GM18520 (cell line): ENCODE measurements at regions not wholly inside any gene's neighbourhood (a gene's known extent, or its start where the extent isn't known, plus 50 kb on each side); places are given as distances from the start of the nearest gene placed in this dataset.

Experiments
- ATAC-seq: cut with Tn5 transposase; IDR thresholded peaks from one replicate; pipeline ENCODE4 v1.9.1; 2021; ENCODE audit not compliant: unreplicated experiment

DNA sequence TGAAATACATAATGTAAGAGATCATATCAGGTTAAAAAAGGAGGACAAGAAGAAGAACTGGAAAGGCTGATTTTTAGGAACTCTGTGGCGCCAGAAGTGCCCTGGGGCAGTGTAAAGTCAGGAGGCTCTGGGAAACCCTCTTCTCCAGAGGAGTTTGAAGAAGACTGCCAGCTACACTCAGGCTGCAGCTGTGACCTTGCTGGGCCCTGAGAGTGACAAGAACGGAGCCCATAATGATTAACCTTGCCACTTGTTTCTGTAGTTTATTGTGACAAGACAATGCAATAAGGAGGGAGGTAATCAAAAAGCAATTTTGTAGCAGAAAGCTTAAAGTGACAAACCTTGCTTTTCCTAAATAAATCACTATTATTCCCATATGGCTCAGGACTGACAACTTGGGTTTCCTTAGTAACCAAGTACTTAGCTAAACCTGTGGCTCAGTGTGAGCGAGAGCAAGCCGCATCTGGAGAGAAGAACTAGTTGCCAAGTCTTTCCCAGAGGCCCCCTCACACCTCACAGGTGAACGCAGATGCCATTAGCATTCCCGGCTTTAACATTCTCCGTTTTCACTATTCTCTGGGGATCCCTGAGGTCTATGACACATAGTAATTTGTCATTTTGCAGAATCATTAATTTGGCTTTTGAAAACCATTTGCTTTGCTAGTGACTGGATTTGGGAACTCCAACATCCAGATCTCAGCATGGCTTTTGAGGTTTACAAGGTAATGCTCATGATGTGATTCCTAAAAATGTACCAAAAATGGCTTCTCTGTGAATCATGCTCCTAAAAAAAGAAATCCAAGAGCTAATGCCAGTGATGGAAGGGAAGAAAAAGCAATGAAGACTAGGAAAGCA, 115.9 kb downstream of the OMA1 start:
- no peak for ATAC-seq

DNA sequence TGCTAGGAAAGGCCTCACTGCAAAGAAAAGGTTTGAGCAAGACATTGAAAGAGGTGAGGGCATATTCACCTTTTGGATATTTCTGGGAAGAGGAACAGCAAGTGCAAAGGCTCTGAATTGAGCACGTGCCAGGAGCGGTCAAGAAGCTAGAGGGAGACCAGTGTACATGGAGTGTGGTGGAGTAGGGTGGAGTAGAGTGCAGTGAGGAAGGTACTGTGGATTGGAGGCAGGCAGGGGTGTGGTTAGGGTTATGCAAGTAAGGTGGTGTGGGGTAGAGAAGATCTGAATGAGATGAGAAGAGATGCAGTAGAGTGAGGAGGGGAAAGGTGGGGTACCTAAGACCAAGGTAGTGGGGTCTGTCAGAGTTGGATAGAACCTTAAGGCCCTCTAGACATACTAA, 119.6 kb downstream of the OMA1 start:
- no peak for ATAC-seq

DNA sequence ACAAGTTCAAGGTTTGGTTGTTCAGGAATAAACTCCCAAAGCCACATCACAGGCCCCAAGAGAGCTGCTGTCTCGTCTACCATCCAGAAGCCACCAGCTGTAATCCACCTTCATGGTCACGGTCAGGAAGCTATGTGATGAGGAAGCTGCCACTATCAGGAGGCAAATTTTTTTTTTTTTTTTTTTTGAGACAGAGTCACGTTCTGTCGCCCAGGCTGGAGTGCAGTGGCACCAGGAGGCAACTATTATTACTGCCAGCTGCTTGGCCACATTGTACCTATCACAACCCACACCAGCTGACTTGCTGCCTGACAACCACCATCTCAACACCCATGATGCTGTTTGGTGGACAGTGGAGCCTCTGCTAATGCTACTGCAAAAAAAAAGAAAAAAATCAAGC, 124.1 kb downstream of the OMA1 start:
- no peak for ATAC-seq

DNA sequence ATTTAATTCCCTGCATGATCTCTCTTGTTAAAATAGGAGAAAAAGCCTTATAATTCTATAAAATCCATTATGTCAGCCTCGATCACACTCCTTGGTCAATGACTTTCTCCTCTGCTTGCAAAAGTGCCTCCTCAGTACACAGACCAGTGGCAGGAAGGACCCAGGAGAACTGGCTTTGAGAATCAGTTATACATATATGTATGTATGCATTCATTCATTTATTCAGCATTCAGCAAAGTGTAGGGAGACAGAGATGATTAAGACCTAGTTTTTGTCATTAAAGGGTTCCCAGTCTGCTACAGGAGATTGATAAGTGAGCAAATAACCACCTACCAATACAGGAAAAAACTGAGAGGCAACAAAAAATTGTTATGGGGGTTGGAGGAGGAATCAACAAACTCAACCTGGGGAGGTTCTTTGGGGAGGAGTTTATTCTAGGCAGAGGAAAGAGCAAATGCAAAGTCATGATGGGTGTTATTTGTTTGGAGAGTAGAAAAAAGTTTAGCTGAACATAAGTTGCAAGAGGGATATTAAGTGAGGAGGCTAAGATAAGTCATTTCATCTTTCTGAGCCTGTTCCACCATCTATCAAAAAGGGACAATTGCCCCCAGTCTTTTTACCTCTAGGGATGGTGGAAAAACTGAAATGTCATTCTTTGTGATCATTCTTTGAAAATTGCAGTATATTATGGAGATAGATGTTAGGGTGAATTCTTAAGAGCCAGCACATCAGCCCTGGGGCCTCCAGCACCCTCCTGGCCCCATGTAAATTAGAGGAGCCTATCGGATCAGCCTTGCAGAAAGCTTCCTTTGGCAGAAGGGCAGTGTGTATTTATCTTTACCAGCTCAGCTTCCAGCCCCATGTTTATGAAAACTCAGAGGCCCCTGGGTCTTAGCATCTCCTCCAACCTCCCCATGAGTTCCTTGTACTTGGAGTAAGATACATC, 128.0 kb downstream of the OMA1 start:
- no peak for ATAC-seq

DNA sequence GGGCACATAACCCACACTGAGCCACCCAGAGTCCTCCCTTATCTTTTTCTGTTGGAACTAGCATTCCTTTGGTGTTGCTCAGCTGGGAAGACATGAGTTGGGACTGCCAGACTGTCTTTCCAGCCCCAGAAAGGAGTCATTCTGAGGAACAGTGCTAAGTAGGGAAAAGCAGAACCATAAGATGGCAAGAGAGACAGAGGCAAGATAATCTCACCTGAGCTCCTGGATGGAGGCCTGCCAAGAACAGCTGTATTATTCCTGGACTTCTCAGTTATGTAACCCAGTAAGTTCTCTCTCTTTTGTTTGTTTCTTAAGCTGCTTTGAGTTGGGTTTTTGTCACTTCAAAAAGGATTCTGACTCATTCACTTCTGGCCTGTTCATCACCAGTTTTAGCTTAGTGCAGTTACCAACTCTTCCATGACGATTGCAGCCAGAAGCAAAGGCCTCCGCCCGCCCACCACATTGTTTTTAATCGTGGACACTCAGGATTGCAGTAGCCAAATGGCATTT, 134.4 kb downstream of the OMA1 start:
- no peak for ATAC-seq

DNA sequence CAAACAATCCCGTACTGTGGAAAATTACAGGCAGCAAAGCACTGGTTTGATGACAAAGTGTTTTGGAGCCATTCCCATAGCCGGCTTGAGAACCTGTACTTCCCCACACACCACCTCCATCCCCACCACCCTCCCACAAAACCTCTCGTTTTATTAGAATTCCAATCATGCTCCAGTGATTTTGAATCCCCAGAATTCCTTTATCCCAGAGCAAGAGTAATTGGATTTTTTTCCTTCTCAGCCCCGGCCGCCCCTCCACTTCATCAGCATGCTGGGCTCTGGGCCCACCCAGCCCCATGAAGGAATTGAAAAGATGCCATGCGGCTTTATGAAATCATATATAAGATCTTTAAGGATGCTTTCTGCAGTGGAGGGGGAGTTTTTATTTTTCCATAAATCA, 136.6 kb downstream of the OMA1 start:
- ATAC-seq = no peak

DNA sequence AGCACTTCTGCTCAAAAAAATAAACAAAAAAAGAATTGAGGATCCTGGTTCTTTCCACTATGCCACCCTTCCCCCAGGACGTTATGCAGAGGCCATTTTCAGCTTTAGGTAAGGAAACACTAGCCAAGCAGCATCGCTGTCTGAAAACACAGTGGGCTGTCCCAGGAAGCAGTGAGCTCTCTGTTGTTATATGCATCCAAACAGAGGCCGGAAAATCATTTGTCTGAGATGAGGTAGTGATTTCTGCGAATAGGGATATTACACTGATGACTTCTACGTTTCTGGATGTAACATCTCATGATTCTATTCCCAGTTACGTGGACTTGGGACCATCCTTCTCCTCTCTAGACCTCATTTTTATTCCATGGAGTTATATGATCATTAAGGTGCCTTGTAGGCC, 137.2 kb downstream of the OMA1 start:
- no peak for ATAC-seq

DNA sequence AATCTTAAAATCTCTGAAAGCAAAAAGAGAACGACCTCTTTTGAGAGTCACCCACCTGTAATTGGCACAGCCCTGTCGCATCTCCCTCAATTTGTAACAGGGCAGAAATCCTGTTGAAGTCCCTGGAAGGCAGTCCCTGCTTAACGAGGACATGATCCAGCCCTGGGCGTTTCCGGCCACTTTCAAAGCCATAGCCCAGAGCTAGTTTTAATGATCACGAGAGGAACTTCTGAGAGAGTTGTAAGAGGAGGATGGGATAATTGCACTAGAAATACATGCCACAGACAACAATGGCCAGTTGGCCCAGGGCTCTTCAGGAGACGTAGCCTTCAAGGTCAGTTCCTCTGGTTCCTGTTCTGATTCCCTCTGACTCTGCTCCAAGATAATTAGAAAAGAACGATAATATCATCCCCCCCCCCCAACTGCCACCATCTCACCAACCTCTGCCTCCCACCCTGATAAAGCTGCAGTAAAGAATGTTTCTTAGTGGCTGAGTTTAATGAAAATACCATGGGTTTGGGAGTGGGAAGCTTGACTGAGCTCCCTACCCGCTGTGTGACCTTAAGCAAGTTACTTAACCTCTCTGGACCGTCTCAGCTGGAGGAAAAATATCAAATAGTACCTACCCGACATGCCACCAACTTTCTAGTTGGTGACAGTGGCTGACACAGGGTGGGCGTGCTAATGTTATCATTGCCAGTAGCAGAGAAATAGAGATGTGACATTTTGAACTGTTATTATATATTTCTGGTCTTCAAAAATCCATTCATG, 140.0 kb downstream of the OMA1 start:
- no peak for ATAC-seq

DNA sequence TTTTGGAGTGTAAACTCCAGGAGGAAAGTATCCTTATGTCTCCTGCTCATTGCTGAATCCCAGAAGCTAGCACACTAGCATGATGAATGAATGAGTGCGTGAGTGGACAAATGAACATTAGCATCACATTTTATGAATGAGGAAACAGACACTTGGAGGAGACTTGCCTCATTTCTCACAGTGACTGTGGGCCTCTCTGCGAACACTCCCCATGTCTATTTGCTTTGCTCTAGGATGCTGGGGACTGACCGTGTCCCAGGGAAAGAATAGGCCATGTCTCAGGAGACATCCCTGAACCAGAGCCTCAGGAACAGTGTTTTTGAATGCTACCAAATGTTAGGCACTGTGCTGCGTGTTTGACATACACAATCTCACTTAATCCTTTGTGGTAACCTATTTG, 140.9 kb downstream of the OMA1 start:
- no peak for ATAC-seq

DNA sequence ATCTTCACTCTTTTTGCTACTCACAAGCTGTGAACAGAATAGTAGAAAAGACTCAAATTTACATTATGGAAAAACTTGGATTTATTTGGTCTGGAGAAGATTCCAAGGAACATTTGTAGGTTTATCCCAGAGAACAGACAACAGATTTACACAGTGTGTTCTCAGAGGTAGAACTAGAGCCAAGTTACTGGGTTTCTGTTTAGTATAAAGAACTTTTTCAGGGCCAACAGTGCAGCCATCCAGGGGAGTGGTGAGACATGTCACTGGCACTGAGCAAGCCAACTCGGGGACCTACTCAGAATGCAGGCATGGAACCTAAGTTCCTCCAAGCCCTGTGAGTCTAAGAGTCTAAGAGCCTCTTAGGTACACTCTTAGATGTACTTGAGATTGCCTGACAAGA, 142.6 kb downstream of the OMA1 start:
- no peak for ATAC-seq

DNA sequence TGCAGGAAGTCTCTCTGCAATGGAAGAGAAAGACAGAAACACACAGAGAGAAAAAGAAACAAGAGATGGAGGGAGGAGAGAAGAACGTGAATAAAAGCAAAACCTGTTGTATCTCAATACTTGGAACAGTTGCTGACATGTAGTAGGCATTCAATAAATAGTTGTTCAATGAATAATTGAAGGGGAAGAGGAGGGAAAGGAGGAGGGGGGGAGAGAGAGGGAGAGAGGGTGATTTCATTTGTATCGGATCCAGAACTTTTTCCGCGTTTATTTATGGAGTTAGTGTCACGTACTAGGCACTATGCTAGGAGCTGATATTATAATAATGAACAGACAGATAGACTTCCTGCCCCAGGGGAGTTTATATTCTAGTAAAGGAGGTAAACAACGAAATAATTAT, 144.1 kb downstream of the OMA1 start:
- ATAC-seq = no peak

DNA sequence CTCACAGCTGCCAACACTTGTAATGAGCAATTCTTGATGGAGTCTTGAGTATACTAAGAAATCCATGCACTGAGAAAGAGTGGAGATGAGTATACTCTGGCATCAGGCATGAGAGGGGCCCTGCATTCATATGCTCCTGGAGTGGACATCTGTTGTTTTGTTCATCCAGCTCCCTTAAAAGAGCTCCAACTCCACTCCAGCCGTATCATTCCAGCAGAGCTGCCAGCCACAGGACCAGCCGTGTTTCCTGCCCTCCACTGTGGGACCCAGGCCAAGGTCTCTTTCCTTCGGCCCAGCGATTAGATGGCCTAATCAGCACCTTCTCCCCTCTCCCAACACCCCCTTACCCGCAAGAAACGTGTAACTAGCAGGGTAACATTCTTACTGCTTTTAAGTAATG, 144.5 kb downstream of the OMA1 start:
- ATAC-seq = no peak

DNA sequence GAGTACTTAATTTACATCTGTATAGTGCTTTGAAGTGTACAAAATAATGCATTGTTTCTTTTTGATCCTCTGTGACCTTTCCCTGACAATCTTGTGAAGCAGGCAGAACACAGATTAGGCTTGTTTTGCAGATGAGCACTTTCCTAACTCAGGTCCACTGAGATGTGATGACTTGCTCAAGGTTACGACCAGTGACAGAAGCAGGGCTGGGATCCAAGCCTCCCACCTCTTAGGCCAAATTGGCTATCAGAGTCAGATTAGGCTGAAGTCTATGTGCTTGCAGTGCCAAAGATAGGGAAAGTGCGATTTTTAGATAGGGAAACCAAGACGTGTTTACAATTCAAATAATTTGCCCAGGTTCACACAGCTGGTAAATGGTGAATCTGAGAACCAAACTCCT, 147.3 kb downstream of the OMA1 start:
- no peak for ATAC-seq

DNA sequence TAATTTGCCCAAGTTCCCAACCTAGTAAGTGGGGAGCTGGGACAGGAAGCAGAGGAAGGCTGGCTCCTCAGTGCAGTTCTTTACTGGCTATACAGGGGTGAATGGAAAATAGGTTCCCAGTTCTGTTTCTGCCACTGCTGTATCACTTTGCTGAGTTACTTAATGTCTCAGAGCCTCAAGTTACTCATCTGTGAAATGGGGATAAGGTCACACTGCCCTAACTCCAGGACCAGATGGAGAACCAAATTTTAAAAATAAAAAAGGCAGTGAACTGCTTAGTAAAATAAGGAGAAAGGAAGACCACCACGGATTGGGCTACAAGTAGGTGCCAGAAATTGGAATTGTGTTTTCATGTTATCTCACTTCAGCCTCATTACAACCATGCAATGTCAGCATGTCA, 147.8 kb downstream of the OMA1 start:
- no peak for ATAC-seq

DNA sequence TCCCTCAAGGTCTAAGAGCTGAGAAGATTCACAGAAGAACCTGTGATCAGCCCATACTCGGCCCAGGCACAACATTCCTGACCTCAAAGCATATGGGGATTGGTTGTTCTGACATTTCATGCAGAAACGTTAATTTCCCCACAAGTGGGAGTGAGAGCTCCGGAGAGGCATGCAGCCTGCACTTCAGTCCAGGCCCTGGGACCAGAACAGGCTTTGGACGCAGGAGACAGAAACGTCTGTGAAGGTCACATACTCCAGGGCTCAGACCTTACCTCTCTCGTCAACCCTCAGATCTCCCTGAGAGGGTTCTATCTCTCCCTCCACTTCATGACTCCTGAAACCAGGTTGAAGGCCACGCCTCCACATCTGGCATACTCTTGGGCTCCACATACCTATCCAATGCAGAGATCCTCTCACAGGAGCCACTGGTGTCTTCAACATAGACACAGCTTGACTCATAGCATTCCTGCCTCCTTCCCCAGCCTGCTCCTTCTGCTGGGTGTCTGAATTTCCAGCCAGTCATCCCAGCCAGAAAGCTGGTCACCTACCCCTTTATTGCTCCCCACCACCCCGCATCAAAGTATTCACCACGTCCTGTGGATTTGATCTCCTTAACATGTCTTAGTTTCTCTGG, 149.2 kb downstream of the OMA1 start:
- no peak for ATAC-seq

DNA sequence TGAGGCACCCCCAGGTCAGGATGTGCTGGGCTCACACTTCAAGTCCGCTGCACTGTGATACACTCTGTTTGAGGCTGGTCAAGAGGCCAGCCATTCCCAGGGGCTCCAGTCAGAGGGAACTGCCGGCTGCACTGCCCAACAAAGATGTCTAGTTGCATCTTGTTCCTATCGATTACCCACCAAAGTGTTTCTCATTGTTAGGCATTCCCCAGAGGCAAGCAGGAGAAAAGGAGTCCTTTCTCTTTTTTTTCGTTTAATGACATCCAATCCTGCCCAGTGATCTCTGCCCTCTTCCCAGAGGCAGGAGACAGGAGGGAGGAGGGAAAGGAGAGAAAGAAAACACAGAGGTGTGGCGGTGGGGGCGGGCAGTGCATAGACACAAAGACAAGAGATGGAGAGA, 150.4 kb downstream of the OMA1 start:
- ATAC-seq = no peak

DNA sequence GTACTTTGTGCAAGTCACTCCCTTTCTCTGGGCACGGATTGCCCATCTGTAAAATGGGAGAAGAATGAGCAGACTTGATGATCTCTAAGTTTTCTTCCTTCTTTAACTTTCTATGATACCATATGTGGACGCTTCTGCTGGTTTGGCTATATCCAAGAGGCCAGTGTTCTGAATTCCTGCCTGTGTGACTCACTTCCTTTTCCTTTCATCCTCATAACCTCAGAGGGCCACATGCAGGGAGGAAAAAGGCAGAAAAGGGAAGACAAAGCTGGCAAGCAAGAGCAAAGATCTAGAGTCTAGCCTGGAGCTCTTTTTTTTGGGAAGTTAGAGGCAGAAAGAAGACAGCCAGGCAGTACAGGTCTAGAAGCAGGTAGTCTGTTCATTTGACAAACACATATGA, 151.2 kb downstream of the OMA1 start:
- no peak for ATAC-seq

DNA sequence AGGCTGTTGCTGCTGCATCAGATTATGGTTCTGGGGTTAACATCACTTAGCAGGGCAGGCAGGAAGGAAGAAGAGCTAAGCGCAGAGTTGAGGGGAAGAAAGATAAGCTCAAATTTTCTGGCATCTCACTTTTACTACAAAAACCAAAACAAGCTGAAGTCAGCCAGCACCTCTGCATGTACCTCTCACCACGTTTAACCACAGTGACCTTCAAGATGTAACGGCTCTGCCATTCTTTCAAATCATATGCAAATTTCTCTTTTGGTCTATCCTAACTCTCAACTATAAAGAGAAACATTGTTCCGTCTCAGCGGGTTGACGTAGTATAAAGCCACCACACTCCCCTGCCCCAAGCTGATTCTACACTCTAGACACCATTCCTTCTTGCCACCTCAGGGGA, 154.4 kb downstream of the OMA1 start:
- no peak for ATAC-seq

DNA sequence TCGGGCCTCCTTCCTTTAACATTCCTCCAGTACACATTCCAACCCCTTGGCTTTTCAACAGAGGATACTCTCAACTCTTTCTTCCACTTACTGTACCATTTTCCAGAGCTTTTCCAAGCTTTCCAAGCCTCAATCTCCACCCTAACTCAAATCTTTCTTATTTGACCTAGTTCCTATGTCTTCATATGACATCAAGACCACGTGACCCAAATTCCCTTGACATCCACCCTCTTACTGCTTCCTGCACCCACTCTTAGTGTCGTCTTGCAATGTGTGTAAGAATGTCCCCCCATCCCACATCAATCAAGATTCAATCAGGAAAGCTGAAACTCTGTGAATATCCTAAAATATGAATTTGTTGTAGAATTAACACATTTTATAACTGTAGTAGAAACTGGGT, 155.0 kb downstream of the OMA1 start:
- ATAC-seq = no peak

DNA sequence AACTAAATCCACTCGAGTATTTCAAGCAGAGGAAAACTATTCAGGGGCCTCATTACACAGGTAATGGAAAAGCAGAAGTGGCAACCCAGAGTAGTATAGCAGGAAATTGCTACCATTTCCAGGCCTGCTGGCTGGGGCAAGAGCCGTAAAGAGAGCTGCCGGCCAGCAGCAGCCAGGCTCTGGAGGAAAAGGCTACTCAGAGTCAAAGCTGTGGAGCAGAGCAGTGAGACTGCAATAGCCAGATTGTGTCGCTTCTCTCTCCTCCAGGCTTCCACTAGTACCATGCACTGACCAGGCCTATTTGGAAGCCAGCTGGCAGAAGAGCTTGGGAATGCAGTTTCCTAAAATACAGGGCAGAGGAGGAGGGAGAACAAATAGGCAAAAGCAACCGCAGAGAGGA, 155.5 kb downstream of the OMA1 start:
- ATAC-seq = no peak

DNA sequence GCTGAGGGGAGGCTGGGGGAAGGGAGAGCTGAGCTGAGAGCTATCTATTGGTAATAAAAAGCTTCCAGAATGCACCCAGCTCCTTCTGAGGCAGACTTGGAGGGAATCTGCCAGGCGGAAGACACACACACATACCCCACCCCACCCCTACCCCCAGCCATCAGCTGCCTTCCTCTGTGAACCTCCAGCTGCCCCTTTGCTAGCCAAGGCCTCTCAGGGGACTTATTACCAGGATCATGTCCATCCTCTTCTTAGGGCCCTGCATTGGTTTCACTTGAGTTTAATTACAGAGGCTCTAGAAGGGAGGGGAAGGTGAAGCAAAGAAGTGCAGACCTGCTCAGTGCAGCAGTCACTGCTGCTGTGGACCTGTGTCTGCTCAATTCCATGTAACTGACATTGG, 156.4 kb downstream of the OMA1 start:
- no peak for ATAC-seq
